ENCODE measurements at regions not wholly inside any gene's neighbourhood (a gene's known extent, or its start where the extent isn't known, plus 50 kb on each side); places are given as distances from the start of the nearest gene placed in this dataset.

DNA sequence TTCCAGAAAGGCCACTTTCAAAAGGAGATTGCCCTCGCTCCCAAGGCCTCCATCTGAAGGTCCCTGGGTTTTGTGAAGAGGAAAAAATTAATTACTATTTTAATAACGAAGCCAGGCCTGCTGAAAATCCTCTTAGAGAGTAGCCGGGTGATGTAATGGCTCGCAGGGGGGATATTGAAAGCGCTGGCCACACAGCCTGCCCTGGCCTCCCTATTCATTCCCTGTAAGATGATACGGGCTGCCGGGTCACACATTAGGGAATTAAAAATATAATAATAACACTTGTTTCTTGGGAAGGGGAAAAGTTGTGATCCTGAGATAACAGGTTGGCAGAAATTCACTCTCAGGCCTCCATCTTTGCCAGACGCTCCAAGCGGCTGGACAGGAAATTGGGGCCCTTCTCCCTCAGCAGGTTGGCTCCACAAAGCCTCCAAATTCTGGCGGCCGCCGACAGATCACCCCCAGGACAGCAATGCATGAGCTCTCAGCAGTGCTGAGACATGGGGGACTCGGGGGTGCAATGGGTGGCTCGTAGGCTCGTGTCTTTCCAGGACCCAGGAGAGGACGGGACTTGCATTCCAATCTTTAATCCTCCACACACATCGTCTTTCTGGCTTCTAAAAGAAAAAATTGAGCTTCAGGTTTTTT is 299.9 kb upstream of the SALL3 start:
- DNase-seq (ENCODE audit: low read depth) = no peak

DNA sequence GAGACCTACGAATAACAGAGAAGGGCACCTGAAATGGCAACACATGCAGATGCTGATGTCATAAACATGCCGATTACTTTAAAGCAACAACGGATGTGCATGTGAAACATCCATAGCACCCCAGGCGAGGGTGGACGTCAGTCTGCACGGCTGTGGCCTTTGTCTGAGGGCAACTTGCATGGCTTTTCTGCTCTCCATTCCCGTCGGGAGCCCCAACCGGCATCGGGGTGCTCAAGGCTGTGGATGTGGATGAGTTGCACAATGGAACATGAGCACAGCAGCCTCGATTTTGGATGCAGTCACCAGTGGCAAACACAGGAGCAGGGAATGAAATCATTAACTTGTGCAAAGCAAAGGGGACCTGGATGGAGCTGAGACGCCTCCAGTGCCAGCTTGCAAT is 298.2 kb upstream of the SALL3 start:
- no peak for DNase-seq (ENCODE audit: low read depth)

DNA sequence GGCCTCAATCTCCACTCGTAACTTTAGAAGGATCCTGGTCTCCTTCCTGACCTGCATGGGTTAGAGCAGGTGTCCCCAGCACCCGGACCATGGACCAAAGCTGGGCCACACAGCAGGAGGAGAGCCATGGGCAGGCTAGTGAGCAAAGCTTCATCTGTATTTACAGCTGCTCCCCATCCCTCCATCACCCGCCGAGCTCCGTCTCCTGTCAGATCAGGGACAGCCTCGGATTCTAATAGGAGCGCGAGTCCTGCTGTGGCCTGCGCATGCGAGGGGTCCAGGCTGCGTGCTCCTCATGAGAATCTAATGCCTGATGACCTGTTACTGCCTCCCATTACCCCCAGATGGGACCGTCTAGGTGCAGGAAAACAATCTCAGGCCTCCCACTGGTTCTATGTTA is 297.7 kb upstream of the SALL3 start:
- DNase-seq (ENCODE audit: low read depth) = no peak

DNA sequence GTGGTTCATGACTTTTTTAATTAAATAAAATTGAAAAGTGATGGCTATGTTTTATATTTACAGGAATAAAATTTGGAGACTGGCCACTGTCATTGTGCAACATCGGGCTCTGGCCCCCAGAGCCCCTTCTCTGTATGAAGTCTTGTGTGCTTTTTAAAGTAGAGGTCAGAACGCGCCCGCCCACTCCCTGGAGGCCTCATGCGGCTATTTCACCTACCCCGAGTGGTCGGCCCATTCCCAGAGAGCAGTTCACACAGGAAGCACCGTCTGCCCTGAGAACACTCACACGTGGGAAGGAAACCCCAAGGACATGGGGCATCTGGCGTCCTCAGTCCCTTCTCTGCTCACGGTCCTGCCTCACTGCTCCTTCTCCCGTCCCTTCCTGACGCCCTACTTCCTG is 296.9 kb upstream of the SALL3 start:
- no peak for DNase-seq (ENCODE audit: low read depth)

DNA sequence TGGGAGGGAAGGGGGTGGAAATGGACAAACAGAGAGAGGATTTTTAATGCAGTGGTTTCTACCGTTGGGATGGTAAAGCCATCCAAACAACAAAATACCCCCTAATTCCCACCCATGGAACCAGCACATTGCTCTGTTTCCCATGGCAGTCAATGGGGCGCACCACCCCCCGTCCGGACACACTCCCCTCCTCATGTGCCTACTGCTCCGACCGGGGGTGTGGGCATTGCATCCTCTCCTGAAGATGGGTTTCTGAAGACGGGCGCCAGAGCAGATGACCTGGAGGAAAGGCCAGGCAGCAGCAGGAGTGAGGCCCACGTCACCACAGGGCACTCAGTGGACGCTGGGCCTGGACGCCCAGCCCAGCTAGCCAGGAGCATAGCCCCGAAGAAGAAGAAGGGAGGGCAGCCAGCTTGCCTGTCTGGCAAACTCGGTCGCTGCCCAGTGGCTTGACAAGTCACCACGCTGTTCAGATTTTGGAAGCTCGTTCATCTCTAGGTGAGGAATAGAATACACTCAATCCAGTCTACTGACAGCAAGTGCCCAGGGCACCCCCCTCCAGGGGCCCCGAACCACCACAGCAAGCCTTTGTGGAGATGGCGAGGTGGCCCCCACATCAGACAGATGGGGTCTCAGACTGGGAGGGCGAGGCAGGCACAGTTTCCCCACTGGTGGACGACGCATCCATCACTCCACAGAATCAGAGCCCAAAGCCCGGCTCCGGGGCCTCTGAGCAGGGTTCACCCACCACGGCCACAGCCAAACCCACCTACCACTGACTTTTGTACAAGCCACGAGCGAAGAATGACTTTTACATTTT is 296.2 kb upstream of the SALL3 start:
- no peak for DNase-seq (ENCODE audit: low read depth)

DNA sequence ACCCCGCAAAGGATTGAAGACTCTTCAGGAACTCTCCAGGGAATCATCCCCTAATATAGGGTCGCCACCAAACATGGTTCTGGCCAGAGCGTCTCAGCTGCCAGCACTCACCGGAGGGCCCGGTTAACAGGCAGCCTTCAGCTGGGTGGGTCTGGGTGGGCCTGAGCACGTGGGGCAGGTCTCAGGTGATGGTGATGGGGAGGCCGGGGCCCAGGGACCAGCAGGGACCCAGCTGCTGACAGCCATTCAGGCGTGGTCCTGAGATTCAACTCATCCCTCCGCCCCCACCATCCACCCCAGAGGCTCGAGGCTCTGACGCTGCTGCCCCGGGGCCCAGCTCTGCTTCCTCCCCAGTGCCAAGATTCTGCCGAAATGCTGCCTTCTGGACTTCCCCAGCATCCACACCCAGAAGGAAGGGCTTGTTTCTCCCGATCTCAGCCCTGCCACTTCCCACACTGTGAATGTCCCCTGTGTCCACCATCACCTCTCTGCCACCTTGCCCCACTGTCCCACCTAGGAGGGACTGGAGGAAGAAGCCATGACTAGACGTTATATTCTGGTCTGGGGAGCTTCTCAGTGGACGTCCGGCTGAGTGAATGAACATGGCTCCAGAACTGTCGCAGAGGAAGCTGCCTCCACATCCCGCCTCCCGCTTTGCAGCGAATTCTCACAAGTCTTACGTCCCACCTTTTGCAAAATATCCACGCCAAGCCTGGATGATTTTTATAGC is 294.2 kb upstream of the SALL3 start:
- no peak for DNase-seq (ENCODE audit: low read depth)

DNA sequence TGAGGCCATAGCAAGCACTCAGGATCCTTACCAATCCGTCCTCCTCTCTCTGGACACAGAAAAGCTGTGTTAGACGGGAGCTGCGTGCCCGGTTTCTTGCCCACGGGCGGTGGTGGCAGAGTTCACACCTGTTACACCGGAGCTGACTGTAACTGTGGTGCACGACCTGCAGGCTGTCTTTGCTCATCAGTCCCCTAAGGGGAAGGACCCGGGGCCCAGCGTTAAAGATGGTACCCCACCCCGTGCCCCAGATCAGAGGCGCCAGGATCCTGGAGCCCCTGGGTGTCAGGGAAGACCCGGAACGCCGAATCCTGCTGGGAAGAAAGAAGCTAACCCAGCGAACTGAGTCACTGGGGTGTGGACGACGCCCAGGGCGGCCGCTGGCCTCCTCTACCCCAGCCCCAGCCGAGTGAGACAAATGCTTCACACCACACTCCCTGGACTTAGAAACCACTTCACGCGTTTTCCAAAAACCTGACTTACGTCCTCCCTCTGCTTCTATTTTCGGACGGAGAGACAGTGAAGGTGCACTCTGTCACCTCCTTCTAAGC is 293.6 kb upstream of the SALL3 start:
- no peak for DNase-seq (ENCODE audit: low read depth)

DNA sequence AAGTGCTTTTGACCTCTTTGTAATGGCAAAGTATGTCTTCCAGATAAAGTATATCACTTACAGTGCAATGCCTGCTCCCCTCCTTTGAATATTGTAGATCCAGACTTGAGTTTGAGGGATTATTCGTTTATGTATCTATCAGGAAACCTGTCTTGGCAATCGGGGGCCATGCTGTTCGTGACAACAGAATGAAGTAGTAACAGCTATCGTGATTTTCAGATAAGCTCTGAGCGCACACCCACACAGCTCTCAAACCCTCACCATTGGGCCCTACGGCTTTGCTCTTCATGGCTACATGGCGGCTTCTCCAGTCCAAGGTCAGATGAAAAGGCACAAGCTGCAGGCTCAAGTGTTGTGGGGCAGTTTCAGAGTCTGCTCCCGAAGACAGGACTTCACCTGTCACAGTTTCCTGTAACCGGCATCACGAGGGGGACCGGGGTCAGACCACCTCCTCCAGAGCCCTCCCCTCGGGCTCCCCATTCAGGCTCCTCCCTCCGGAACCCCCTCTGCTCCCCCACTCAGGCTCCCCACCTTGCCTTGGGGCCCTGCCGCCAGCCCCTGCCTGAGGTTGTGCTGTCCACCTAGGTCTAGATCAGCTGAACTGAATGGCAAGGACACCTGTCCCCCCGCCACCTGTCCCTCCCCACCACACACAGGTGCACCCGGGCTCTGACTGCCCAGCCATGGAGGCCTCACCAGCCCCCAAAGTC is 292.5 kb upstream of the SALL3 start:
- DNase-seq (ENCODE audit: low read depth) = no peak

DNA sequence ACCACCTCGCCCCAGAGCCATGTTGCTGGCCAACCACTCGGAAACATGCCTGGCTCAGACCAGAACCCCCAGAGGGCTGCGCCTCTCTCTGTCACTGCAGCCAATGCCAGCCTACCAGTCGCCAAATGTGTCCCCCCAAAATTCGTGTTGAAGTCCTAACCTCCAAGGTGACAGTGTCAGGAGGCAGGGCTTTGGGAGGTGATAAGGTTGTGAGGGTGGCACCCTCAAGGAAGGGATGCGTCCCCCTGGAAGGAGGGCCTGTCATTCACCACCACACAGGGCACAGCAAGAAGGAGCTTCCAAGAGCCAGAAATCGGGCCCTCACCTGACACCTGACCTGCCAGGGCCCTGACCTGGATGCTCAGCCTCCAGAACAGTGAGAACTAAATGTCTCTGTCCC is 291.9 kb upstream of the SALL3 start:
- DNase-seq (ENCODE audit: low read depth) = no peak

DNA sequence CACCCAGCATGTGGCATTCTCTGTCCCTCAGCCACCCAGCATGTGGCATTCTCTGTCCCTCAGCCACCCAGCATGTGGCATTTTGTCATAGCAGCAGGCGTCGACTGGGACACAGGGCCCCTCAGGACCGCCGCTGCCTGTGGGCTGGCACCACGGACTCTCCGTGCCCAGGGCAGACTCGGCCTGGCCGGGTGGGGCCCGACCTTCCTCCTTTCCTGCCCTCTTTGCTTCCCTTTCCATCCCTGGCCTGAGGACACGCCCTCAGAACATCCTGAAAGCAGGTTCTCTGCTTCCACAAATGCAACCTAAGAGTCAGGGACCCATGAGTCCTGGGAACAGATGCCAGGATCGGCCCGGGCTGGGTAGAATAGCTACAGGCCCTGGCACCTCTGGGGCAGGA is 291.4 kb upstream of the SALL3 start:
- DNase-seq (ENCODE audit: low read depth) = no peak

DNA sequence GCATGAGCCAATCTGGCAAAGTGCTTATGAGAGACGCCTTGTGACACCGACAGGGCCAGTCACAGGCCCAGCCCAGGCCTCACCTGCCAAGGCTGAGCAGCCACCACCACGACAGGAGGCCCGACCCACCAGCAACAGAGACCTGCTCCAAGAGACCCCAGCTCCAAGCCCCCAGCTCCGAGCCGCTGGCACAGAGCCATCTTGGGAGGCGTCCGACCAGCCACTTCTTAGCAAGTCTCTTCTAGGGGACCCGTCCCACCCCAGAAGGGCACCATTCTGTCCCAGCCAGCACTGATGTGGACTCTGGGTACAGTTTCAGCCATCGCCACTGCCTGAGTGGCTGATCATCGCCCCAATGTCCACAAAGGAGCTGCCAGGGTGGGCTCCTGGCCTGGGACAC is 290.7 kb upstream of the SALL3 start:
- DNase-seq (ENCODE audit: low read depth) = no peak

DNA sequence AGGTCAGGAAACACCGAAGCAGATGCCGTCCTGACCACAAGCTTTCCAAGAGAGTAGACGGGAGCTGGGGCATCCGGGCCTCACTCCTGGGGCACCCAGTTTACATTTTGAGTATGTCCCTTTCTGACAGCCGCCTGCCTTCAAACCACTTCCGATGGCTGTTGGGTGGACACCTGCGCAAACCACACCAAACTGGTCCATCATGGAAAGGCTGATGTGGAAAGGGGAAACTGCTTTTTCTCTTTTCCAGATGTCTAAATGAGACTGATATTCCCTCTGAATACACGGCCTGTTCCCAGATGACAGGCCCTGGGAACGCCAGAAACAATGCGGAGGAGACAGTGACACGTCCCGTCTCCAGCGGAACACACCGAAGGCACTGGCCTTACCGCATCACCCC is 290.0 kb upstream of the SALL3 start:
- DNase-seq (ENCODE audit: low read depth) = no peak

DNA sequence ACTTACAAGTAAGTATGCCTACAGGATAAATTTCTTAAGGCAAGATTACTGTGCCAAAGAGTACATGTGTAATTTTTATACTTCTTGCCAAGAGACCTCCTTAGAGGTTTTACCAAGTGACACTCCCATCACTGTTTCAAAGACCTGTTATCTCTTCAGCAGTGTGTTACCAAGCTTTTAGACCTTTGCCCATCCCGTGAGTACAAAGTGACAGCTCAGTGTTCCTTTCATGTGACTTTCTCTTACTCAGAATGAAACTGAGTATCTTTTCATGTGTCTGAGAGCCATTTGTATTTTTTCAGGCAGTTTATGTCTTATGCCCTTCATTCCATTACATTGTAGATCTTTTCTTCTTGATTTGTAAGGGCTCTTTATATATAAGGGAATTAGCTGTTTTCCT is 287.5 kb upstream of the SALL3 start:
- DNase-seq (ENCODE audit: low read depth) = no peak

DNA sequence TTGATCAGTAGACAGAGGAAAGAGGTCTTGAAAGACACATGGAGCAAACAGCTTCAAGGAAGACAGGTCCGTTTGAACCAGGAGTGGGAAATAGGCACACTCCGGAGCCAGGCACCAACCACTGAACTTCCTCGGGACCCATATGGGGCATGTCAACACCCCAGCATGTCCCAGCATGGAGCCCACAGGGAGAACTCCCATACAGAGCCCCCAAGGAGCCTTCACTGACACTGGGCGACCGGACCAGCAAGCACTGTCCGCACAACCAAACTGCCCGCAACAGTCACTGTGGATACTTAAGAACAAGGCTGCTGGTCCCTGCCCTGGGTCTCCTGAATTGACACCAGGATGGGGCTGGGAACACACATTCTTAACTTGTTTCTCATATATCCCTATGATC is 286.2 kb upstream of the SALL3 start:
- DNase-seq (ENCODE audit: low read depth) = no peak

DNA sequence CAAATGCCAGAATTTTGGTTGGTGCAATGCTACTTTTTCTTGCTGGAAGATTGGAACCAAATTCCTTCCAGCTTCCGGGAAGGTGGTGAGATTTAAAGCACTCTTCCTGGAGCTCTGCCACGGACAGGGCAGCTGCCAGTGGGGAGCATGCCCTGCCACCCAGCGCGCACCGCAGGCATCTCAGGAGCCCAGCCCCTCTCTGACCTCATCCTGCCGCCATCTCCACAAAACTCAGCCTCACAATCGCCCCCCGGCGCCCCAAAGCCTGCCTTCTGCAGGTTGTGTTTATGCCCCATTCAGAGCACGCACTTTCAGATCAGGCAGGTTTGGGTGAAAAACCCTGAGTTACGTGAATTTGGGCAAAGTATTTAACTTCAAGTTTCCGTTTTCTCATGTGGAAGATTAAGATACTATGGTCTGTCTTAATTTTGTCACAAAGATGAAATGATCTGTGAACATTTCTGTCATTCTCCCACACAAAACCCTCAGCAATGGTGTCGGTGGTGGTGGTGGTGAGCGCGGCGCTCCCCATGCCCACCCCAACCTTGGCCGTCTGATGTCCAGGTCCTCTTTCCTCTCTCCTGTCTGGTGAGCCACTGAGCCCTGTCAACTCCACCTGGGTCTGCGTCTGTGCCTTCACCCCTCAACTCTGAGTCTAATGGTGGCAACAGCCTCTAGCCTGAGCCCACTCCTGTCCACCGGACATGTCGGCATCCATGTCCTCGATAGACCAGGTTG is 282.8 kb upstream of the SALL3 start:
- no peak for DNase-seq (ENCODE audit: low read depth)

DNA sequence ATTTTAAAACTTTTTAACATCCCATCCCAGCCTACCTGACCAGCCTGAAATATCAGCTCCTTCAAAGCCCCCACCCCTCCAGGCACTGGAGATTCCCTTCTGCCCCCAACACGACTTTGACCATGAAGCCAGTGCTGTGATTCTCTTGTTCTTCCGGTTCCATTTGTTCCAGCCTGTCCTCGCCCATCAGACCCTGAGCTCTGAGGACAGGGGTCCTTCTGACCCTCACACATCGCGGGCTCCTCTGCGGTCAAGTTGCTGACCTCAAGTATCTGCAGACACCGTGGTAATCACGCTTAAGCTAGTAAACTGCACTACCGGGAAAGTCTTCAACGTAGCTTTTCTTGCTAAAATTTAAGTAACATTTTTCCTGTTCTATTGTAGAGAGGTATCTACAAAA is 282.2 kb upstream of the SALL3 start:
- no peak for DNase-seq (ENCODE audit: low read depth)

DNA sequence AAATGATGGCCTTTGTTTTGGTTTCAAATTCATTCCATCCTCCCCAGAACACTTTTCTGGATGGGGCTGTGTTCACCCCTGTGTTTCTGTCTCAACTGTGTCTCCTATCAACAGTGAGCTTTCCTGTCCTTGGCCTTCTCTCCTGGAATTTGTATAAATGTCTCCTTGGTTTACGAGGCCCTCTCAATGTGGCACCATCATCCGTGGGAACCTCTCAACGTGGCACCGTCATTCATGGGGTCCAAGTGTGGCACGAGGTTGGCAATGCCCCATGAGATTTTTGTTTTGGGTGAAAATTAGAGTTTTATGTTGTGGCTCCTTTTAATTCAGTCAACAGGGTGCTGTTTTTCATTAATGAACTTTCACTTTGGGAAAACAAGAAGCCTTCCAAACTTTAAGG is 280.7 kb upstream of the SALL3 start:
- no peak for DNase-seq (ENCODE audit: low read depth)

DNA sequence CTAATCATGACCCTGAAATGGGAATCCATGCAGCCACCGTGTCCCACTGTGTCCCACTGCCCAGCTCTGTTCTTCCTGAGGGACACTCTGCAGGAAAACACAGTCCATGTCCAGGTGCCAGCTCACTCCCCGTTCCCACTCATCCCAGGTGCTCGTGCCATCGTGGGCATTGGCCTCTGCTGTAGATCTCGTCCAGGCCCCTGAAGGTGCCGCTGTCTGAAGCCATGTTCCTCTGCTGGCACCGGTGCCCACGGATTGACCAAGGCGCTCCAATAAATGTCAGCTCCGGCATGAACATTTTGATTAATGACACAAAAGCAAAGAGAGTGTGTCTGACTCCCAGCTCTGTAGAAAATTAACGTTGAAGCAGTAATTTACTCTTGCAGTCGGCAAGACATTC is 280.1 kb upstream of the SALL3 start:
- DNase-seq (ENCODE audit: low read depth) = no peak

DNA sequence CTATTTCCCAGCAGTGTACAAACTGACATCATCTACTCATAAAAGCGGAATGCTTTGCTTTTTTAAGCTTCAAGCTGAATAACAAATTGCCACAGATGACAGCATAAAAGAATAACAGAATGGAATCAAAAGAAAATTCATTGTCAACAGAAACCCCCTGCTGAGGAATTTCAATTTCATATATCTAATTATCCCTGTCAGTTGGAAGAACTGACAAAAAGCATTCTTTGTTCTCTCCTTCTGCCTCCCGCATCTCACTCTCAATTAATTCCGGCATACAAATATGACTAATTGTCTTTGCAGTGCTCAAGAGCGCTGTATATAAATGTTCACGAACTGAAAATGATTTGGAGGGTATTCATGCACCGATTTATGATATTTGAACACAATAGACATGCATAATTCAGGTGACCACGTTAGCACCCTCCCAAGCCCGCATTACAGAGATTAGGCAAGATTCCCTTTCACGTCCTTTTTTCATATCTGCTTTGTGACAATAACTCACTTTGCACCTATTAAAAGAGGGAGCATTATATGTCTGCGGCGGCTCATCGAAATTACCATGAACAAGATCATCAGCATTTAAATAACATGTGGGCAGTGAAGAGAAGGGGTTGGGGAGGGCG is 277.7 kb upstream of the SALL3 start:
- DNase-seq (ENCODE audit: low read depth) = no peak

DNA sequence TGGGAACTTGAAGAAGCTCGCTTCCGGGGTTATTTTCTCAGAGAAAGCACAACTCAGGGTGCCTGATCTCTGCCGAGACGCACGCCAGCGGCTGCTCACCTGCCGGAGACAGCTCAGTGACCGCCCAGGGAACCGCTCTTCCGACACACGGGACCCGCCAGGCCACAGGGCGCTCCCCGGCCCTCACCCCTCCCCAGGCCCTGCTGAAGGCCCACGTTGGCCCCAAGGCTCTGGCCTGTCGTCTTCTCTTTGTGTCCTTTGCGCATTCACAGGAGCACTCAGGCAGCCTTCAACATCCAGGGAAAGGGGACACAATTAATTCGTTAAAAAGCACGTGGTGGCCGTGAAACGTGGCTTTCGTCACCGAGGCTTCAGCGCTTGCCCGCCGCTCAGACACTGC is 276.3 kb upstream of the SALL3 start:
- DNase-seq (ENCODE audit: low read depth) = no peak

DNA sequence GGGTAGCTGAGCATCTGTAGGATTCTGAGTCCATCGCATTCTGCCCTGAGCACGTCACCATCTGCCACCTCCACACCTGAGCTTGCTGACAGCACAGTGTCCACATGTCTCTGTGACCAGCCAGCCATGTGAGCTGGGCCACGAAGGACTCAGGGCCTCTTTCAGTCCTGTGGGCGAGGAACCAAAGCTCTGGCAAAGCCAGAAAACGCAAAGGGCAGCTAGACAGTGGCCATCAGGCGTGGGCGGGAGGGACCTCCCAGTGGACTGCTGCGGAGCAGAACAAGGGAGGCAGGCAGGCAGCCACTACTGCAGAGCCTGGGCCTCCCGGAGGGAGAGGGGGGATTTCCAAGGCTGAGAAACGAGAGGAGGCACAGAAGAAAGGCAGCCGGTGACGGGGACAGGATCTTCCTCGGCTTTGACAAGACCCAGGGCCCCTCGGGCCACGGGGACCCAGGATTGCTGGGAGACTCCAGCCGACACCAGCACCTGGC is 274.6 kb upstream of the SALL3 start:
- no peak for DNase-seq (ENCODE audit: low read depth)

All from amniotic epithelial cell (primary cell).